ENCODE measurements at regions not wholly inside any gene's neighbourhood (a gene's known extent, or its start where the extent isn't known, plus 50 kb on each side); places are given as distances from the start of the nearest gene placed in this dataset.

DNA sequence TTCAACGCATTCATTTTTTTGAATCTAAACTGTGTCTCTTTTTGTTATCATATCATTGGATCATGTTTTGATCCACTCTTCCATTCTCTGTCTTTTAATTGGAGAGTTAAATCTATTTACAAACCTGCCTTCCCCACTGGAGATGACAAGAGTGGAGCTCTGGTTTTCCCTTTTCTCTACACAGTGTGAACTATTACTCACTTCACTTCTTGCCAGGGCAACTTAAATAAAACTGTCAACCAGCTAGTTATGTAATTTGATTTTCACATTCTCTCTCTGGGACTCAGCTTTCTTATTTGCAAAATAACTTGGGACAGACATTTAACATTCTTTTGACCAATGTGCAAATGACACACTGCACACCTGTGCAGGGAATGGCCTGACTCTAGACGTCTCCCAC is 230.8 kb upstream of the CST7 start:
- no peak for DNase-seq (ENCODE audit: low spot score)

GRCh38 chr20:24718696-24719095 is 230.4 kb upstream of the CST7 start:
- DNase-seq (ENCODE audit: low spot score): no peak

DNA sequence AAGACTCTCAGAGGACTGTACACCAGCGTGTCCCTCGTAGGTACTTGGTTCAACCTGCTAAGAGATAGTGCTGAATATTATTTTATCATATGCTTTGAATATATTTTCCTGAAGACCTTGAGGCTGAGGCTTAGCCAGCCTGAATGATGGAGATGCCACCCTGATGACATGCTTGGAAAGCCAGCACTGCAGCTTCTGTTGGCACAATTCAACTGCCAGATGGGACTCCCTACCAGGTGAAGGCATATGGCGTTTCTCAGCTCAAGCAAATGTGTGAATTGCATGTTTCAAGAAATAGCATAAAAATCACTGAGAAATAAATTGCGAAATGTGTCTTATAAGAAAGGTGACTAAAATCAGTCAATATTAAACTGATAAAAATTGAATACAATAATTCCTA is 228.1 kb upstream of the CST7 start:
- no peak for DNase-seq (ENCODE audit: low spot score)

GRCh38 chr20:24721891-24722568 is 227.0 kb upstream of the CST7 start:
- DNase-seq (ENCODE audit: low spot score): no peak

DNA sequence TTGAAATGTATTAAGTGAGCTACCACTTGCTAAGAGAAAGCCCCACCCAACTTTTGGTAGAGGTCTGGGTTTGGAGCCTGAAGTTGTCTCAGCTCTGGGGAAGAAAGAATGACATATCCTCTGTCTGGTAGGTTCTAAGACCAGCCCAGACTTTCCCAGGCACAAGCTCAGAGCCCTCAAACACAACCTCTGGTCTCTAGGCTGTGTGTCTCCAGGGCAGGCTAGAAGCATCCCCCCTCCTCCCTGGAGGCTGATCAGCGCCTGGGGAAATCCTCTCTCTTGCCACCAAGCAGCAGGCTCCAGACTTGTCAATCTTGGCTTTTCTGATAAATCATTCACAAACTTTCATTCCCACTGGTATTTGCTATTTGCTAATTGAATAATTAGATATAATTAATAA is 226.5 kb upstream of the CST7 start:
- no peak for DNase-seq (ENCODE audit: low spot score)

- DNase-seq (ENCODE audit: low spot score): no peak
Observed at GRCh38 chr20:24723186-24723585, 225.9 kb upstream of the CST7 start.

DNA sequence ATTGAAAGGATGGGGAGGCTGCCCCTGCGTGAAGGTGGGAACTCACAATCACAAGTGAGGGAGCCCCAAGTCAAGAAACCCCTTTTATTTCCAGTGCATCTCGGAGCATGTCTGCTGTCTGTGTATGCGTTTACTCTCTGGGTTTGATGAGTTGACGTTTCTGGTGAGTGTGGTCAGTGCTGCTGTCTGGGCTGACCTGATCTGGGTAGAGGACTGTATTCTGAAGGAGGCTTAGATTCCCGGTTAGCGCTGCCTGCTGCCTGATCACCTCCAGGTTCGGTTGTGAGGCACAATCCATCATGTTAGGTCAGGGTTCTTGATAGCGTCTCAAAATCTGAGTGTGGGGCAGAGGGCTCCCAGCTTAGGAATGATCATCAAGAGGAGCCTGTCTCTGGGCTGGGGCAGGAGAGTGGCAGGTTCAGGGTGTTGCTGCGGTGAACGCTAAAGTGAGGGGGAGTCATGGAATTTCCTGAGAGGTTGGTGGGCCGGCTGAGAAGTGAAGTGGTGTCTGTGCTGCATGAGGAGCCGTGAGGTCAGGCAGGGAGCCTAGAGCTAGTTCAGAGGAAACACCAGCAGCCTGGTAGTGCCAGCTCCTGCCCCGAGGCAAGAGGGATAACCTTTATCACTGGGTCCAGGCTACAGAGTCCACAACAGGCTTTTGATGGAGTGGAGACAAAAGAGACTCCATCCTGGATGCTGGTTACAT is 225.3 kb upstream of the CST7 start:
- no peak for DNase-seq (ENCODE audit: low spot score)

DNA sequence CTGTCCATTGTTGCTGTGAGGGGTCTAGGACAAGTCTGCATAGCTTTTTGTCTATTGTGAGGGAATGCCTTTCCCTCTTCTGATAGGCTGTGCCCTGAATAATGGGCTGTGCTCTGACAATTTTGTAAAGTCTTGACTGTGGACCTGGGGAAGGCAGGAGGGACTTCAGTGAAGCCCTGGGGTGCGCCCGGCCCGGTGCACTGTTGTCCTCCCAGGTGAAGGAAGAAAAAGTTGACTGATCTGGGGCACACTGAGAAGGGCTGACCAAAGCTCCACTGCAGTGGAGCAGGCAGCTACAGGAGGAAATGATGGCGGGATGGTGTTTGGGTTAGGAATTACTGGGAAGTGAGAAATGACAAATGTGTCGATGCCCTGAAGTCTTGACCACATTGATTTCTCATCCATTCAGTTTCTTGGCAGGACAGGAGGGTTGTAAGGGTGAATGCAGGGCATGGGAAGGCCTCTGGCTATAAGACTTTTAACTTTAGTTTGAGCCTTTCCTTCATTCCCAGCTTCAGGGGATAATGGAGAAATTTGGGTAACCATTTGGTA is 224.0 kb upstream of the CST7 start:
- DNase-seq (ENCODE audit: low spot score): no peak

DNA sequence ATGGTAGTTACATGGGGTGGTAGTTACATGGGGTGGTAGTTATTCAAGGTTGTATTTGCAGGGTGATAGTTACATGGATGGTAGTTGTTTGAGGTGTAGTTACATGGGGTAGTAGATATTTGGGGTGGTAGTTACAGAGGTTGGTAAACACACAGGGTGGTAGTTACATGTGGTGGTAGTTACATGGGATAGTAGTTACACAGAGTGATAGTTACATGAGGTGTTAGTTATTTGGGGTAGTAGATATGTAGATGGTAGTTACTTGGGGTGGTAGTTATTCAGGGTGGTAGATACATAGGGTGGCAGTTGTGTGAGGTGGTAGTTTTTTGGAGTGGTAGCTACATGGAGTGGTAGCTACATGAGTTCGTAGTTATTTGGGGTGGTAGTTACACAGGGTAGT is 221.3 kb upstream of the CST7 start:
- no peak for DNase-seq (ENCODE audit: low spot score)

DNA sequence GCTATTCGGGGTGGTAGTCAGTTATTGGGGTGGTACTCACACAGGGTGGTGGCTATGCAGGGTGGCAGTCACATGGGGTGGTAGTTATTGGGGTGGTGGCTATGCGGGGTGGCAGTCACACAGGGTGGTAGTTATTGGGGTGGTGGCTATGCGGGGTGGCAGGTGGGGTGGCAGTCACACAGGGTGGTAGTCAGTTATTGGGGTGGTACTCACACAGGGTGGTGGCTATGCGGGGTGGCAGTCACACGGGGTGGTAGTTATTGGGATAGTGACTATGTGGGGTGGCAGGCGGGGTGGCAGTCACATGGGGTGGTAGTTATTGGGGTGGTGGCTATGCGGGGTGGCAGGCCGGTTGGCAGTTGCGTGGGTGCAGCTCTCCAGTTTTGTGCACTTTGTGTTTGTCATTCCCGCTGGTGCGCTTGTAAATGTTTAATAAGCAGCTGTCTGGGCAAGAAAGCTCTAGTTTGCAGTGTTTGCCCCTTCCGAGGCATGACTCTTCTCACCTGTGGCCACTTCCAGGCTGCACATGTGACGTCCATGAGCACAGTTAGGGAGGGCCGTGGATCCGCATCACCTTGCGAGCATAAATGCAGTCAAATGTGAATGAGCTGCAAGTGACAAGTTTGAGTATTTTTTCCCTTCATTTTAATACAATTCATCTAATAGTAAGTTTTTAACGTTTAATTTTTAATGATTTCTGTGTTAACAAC is 219.0 kb upstream of the CST7 start:
- no peak for DNase-seq (ENCODE audit: low spot score)

GRCh38 chr20:24730750-24731149 is 218.3 kb upstream of the CST7 start:
- DNase-seq (ENCODE audit: low spot score): no peak

- no peak for DNase-seq (ENCODE audit: low spot score)
Observed at GRCh38 chr20:24731312-24731711, 217.8 kb upstream of the CST7 start.

- DNase-seq (ENCODE audit: low spot score): no peak
Observed at GRCh38 chr20:24732076-24732475, 217.0 kb upstream of the CST7 start.

DNA sequence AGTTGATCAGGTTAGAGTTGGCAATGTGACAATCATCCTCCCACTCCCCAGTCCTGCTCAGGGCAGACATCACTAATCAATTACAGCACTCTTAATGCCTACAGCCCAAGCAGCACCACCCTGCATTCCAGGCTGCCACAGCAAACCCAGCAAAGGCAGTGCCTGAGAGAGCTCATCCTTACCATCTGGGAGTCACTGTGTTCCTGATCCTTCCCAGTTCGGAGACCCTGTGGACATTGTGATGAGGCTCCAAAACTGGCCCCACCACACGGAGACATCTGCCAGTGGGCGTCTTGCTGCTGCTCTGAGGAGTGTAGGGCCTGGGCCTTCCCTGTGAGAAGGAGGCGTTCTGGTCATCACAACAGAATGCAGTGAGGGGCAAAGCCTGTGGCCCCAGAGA is 216.5 kb upstream of the CST7 start:
- DNase-seq (ENCODE audit: low spot score): no peak

GRCh38 chr20:24733416-24733815 is 215.7 kb upstream of the CST7 start:
- no peak for DNase-seq (ENCODE audit: low spot score)

- DNase-seq (ENCODE audit: low spot score): no peak
Observed at GRCh38 chr20:24734139-24734538, 214.9 kb upstream of the CST7 start.

DNA sequence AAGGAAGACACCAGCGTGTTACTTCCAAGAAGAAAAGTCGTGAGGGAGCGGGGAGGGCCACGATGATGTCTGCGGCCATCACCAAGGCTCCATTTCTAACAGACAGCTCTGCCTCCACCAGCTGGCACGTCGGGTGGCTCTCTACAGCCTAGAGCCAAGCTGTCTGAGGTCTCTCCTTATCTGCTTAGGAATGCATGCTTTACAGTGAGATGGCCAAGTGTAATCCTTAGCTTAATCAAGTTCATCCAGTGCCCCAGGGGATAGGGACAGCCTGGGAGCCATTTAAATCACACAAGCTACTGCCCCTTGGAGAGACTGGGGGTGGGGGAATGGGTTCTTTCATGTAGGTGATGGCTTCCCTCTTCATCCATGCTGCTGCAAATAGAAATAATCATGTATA is 213.8 kb upstream of the CST7 start:
- no peak for DNase-seq (ENCODE audit: low spot score)

GRCh38 chr20:24736131-24736843 is 212.8 kb upstream of the CST7 start:
- no peak for DNase-seq (ENCODE audit: low spot score)

GRCh38 chr20:24736844-24737211 is 212.2 kb upstream of the CST7 start:
- DNase-seq (ENCODE audit: low spot score): no peak

- DNase-seq (ENCODE audit: low spot score): no peak
Observed at GRCh38 chr20:24737212-24737850, 211.7 kb upstream of the CST7 start.

DNA sequence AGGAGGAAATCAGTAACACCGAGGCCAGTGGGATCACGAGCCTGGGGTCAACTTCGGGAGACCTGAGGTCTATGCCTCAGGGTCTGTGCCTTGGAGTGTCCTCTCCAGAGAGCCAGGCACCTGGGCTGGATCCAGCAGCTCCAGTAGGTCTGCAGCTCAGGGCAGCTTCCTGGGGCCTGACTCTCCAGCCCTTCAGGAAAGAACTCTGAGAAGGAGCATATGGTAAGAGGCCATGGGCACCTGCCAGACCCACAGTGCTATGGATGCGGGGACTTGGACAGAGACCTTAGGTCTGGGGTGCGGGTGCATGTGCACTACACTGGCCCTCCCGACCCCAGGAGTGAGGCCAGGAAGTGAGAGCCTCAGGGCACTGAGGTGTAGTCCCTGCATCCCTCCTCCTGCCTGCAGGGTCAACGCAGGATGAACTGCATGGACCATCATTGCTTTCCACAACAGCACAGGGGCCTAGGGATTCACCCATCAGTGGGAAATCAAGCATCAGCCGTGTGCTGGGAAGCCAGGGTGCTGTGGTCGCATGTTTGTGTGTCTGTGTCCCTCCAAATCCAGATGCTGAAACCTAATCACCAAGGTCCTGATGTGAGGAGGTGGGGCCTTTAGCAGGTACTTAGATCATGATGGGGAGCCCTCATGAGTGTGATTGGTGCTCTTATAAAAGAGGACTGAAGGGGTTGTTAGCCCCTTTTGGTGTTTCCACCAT is 210.9 kb upstream of the CST7 start:
- DNase-seq (ENCODE audit: low spot score): no peak
